ENCODE measurements at regions not wholly inside any gene's neighbourhood (a gene's known extent, or its start where the extent isn't known, plus 50 kb on each side); places are given as distances from the start of the nearest gene placed in this dataset.
"Not testable (repeated sequence)": the region's sequence is repeated elsewhere in the genome, so short reads cannot be mapped to it uniquely, and the experiment has no call there.

DNA sequence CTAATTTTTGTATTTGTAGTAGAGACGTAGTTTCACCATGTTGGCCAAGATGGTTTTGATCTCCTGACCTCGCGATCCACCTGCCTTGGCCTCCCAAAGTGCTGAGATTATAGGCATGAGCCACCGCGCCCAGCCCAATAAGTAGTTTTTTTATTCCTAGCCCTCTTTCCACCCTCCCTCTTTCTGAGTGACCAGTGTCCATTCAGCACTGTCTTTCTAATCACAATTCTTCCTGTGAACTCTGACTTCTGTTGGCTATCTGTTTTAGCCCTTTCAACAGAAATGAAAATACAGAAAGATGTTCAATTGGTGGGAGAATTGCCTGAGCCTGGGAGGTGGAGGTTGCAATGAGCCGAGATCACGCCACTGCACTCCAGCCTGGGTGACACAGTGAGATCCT is 122.3 kb upstream of the LIFR start:
- H3K4me1 ChIP-seq (ENCODE audit: control insufficient read depth, insufficient read depth, low read length); H3K27me3 ChIP-seq (ENCODE audit: control insufficient read depth, insufficient read depth, low read length); H3K4me3 ChIP-seq (ENCODE audit: low read depth, low read length); H3K9ac ChIP-seq (ENCODE audit: low read depth, low read length); H3K9me3 ChIP-seq (ENCODE audit: control insufficient read depth, insufficient read depth, low read length); H3K27ac ChIP-seq (ENCODE audit: low read depth, low read length); H3K36me3 ChIP-seq (ENCODE audit: control insufficient read depth, insufficient read depth, low read length): not testable (repeated sequence)

DNA sequence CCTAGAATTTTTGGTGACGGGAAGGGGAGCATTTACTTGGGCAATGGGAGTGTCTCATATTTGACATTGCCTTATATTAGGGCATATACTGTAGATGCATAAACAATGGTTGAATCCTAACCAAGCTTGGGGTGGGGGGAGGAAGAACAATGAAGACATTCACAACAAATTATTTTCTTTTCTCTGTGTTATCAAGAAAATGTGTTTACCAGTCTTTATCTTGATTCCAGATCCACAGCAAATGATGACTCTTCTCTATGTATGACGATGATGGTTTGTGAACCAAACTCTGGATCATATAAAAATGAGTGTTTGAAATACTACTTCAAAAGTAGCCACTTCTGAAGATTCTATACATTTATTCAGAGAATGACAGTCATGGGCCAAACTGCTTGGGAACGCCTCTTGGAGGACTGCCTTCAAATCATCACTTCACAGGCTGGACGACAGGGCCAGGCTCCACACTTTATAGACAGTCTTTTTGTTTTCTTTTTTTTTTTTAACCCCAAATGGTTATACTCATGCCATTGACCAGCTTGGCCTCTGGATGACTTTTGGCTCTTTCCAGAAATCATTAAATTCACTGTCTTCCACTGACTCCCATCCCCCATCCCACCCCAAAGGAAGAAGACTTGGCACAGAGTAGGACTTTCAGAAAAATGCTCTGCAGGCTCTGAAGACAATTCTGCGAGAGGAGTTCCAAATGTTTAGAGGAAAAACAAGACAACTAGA is 123.8 kb upstream of the LIFR start:
- Histone ChIP-seq H3K27me3 (ENCODE audit: control insufficient read depth, insufficient read depth, low read length) (no peaks in the 10 kb centered on the region), H3K9me3 (ENCODE audit: control insufficient read depth, insufficient read depth, low read length) (no peaks in the 10 kb centered on the region), H3K36me3 (ENCODE audit: control insufficient read depth, insufficient read depth, low read length) (no peaks in the 10 kb centered on the region), H3K4me1 (ENCODE audit: control insufficient read depth, insufficient read depth, low read length) (no peaks in the 10 kb centered on the region), H3K4me3 (ENCODE audit: low read depth, low read length) (no peak overlapping the region), H3K27ac (ENCODE audit: low read depth, low read length) (no peak overlapping the region), H3K9ac (ENCODE audit: low read depth, low read length) (no peak overlapping the region)

DNA sequence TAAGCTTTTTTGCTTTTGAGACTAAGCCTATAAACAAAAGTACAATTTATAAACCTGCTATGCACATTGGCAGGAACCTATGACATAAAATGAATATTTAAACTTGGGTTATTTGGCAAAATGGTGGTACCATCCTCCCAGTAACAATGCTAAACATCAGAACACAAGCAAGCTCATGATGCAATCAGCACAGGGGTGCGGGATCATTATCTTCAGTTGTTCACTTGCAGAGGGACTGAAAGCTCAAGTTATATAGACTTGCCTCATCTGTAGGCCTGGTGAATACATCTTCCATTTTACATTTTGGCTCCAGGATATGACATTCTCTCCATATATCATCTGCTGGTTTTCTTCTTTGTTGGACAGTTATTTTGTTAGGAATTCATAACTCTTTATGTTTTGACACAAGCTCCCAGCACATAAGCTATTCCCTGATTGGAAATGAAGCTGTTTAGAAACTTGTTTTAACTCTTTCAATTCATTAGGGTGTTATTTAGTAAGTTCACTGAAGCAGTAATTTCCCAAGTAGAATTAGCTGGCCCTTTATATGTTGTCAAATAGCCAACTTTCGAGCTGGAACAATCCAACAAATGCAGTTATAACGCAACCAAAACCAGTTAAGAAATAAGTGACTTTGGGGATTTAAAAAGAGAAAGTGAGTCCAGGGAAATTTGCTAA is 124.7 kb upstream of the LIFR start:
- Histone ChIP-seq H3K4me1 (ENCODE audit: control insufficient read depth, insufficient read depth, low read length) (no peaks in the 10 kb centered on the region), H3K27me3 (ENCODE audit: control insufficient read depth, insufficient read depth, low read length) (no peaks in the 10 kb centered on the region), H3K9ac (ENCODE audit: low read depth, low read length) (no peak overlapping the region), H3K36me3 (ENCODE audit: control insufficient read depth, insufficient read depth, low read length) (no peaks in the 10 kb centered on the region), H3K9me3 (ENCODE audit: control insufficient read depth, insufficient read depth, low read length) (no peaks in the 10 kb centered on the region), H3K27ac (ENCODE audit: low read depth, low read length) (no peak overlapping the region), H3K4me3 (ENCODE audit: low read depth, low read length) (no peak overlapping the region)

DNA sequence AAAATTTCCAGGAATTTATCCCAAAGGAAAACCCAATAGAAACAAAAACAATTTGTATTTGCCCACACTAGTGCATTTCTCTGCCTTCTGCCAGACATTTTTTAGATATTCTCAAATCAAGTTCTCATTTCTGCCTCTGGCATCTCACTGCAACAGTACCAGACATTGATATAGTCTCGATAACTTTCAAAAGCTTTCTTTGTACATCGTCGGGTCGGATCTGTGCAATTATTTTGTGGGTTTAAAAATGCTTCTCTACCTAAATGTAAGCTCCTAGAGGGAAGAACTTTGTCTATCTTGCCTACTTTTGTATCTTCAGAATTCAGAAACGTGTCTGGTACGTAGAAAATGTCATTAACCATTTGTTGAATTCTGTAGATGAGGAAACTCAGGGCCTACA is 125.5 kb upstream of the LIFR start:
- H3K36me3 ChIP-seq (ENCODE audit: control insufficient read depth, insufficient read depth, low read length): no peaks in the 10 kb centered on the region
- no peaks in the 10 kb centered on the region for H3K27me3 ChIP-seq (ENCODE audit: control insufficient read depth, insufficient read depth, low read length)
- no peaks in the 10 kb centered on the region for H3K4me1 ChIP-seq (ENCODE audit: control insufficient read depth, insufficient read depth, low read length)
- no peak overlapping the region for H3K27ac ChIP-seq (ENCODE audit: low read depth, low read length)
- no peak overlapping the region for H3K9ac ChIP-seq (ENCODE audit: low read depth, low read length)
- no peaks in the 10 kb centered on the region for H3K9me3 ChIP-seq (ENCODE audit: control insufficient read depth, insufficient read depth, low read length)
- H3K4me3 ChIP-seq (ENCODE audit: low read depth, low read length): no peak overlapping the region

DNA sequence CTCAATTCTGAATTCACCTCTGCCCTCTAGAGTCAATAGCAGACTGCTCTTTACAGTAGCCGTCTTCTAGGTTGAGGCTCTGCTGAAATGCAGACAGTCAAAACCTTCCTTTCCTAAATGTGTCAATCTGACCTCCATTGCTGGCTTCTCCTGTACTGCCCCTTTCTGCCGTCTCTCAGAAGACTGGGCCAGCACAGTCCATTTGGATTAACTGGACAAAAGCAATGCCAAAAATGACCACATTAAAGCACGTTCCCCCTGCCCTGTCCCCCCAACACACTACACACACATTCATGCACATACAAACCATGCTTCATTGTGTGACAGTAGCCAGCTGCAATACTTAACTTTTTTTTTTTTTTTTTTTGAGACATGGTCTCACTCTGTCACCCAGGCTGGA is 130.2 kb upstream of the LIFR start:
- Histone ChIP-seq H3K27ac (ENCODE audit: low read depth, low read length) (no peak overlapping the region), H3K4me3 (ENCODE audit: low read depth, low read length) (no peak overlapping the region), H3K4me1 (ENCODE audit: control insufficient read depth, insufficient read depth, low read length) (no peaks in the 10 kb centered on the region), H3K27me3 (ENCODE audit: control insufficient read depth, insufficient read depth, low read length) (no peaks in the 10 kb centered on the region), H3K9ac (ENCODE audit: low read depth, low read length) (no peak overlapping the region), H3K9me3 (ENCODE audit: control insufficient read depth, insufficient read depth, low read length) (no peaks in the 10 kb centered on the region), H3K36me3 (ENCODE audit: control insufficient read depth, insufficient read depth, low read length) (no peaks in the 10 kb centered on the region)

DNA sequence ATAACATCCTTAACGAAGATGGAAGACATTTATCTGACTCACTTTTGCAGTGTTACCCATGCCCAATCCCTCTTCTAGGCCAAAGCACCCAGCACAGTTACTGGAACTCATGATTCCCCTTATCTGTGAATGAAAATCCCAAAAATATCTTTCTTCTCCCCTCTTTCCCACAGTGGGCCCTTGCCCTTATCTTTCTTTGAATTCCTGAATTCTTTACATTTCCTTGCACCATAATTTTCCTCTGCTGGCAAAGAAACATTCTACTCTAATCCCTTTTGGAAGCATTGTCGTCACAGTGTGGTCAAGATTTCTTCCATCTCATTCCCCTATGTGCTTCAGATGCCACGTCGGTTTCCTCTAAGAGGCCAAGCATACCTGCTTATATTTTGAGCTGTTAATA is 135.9 kb upstream of the LIFR start:
- H3K9ac ChIP-seq (ENCODE audit: low read depth, low read length): no peak overlapping the region
- no peak overlapping the region for H3K27ac ChIP-seq (ENCODE audit: low read depth, low read length)
- 0 out of 2 replicates have a peak, but pooled peaks cover 5% of the 10 kb centered on the region for H3K4me1 ChIP-seq (ENCODE audit: control insufficient read depth, insufficient read depth, low read length)
- H3K9me3 ChIP-seq (ENCODE audit: control insufficient read depth, insufficient read depth, low read length): no peaks in the 10 kb centered on the region
- H3K4me3 ChIP-seq (ENCODE audit: low read depth, low read length): no peak overlapping the region
- no peaks in the 10 kb centered on the region for H3K27me3 ChIP-seq (ENCODE audit: control insufficient read depth, insufficient read depth, low read length)
- no peaks in the 10 kb centered on the region for H3K36me3 ChIP-seq (ENCODE audit: control insufficient read depth, insufficient read depth, low read length)

DNA sequence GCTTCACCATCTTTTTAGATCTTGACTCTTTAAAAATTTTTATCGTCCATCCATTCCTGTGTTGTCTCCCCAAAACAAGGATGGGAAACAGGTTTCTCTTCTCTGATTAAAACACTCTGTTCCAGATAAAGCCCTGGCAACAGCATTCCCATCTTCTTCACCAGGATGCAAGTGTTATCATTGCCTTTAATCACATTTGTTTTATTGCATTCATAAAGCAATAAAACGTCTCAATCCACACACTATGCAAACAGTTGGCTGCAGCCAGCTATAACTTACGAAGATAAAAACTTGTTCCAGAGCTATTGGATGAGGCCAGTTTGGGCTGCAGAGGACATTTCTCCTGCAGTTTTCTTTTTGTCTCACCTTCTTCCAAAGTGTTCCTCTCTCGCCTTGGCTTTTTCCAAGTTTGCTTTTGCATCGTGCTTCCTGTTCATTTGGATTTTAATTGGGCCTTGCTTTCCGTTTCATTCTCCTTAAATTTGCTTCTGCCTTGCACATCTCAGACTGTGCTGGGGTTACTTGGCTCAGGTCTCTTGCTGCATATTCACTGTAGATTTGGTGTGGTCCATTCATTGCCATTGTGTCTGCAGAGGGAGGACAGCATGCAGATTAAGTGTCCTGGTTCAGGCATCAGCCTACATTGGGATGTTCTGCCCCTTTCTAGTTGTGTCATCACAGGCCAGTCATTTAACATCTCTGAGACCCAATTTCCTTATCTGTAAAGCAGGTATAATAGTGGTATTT is 136.5 kb upstream of the LIFR start:
- Histone ChIP-seq H3K9ac (ENCODE audit: low read depth, low read length) (no peak overlapping the region), H3K9me3 (ENCODE audit: control insufficient read depth, insufficient read depth, low read length) (0 out of 2 replicates have a peak, but pooled peaks cover 2% of the 10 kb centered on the region), H3K27me3 (ENCODE audit: control insufficient read depth, insufficient read depth, low read length) (no peaks in the 10 kb centered on the region), H3K4me3 (ENCODE audit: low read depth, low read length) (no peak overlapping the region), H3K36me3 (ENCODE audit: control insufficient read depth, insufficient read depth, low read length) (no peaks in the 10 kb centered on the region), H3K27ac (ENCODE audit: low read depth, low read length) (no peak overlapping the region), H3K4me1 (ENCODE audit: control insufficient read depth, insufficient read depth, low read length) (0 out of 2 replicates have a peak, but pooled peaks cover 5% of the 10 kb centered on the region)

DNA sequence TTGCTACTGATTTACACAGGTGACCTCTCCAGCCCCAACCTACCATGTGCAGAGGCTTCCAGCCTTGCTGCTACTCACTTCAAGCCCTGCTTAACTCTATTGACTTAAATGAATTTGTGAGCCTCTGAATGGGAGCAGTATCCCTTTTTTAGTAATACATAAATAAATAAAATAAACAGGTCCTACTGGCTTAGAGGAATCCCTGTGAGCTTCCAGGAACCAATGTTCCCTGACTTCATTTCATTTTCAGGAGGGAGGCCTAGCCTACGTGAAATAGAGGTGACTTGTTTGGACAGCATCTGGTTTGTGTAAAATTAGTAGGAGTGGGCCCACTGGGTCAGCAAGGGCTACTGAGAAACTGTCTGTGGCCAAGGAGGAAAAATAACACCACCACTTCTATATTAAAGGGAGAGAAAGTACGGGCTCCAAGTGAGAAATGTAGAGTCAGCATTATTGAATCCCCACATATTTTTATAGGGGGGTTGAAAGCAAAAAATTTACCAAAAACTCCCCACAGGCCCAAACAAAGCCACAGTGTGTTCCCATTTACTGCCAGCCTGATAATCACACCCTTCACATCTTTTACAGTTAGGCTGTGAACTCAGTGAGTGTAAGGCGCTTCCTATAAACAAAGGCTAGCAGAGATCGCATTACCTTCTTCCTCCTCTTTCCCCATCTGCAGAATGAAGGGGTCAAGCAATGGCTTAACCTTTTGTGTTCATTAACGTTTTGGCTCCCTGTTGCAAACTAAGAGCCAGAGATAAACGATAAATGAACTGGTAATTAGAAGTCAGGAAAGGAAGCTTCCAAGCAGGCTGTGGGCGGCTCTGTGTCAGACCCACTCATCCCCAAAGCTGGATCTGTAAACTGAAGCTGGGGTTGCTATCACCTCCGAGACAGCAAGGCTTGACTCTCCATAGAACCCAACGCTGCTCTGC is 138.8 kb upstream of the LIFR start:
- no peak overlapping the region for H3K9ac ChIP-seq (ENCODE audit: low read depth, low read length)
- no peaks in the 10 kb centered on the region for H3K27me3 ChIP-seq (ENCODE audit: control insufficient read depth, insufficient read depth, low read length)
- H3K36me3 ChIP-seq (ENCODE audit: control insufficient read depth, insufficient read depth, low read length): no peaks in the 10 kb centered on the region
- no peak overlapping the region for H3K4me3 ChIP-seq (ENCODE audit: low read depth, low read length)
- H3K4me1 ChIP-seq (ENCODE audit: control insufficient read depth, insufficient read depth, low read length): 0 out of 2 replicates have a peak, but pooled peaks cover 5% of the 10 kb centered on the region
- H3K27ac ChIP-seq (ENCODE audit: low read depth, low read length): peak overlapping the region; percentile 18
- H3K9me3 ChIP-seq (ENCODE audit: control insufficient read depth, insufficient read depth, low read length): 0 out of 2 replicates have a peak, but pooled peaks cover 4% of the 10 kb centered on the region

DNA sequence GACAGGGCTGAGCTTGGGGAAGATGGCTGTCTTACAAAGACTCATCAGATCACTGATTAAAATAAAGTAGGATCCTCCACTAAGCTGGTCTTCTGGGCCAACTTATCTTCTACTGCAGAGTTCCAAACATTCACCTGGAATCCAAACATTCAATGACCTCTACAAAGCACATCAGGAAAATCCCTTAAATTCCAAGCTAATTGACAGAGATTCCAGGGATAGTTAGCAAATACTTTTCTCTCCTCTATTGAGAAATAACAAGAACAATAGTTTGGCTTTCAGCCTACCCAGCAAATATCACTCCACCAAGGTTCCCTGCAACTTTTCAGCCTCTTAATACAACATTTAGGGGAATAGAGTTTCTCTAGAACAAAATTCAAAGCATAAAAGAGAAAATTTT is 140.6 kb upstream of the LIFR start:
- no peak overlapping the region for H3K4me3 ChIP-seq (ENCODE audit: low read depth, low read length)
- no peaks in the 10 kb centered on the region for H3K36me3 ChIP-seq (ENCODE audit: control insufficient read depth, insufficient read depth, low read length)
- H3K4me1 ChIP-seq (ENCODE audit: control insufficient read depth, insufficient read depth, low read length): 0 out of 2 replicates have a peak, but pooled peaks cover 5% of the 10 kb centered on the region
- H3K27me3 ChIP-seq (ENCODE audit: control insufficient read depth, insufficient read depth, low read length): no peaks in the 10 kb centered on the region
- 0 out of 2 replicates have a peak, but pooled peaks cover 4% of the 10 kb centered on the region for H3K9me3 ChIP-seq (ENCODE audit: control insufficient read depth, insufficient read depth, low read length)
- H3K27ac ChIP-seq (ENCODE audit: low read depth, low read length): no peak overlapping the region
- no peak overlapping the region for H3K9ac ChIP-seq (ENCODE audit: low read depth, low read length)

DNA sequence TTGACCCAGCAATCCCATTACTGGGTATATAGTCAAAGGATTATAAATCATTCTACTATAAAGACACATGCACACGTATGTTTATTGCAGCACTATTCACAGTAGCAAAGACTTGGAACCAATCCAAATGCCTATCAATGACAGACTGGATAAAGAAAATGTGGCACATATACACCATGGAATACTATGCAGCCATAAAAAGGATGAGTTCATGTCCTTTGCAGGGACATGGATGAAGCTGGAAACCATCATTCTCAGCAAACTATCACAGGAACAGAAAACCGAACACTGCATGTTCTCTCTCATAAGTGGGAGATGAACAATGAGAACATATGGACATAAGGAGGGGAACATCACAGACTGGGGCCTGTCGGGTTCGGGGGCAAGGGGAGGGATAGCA is 140.3 kb upstream of the OSMR start:
- not testable (repeated sequence) for H3K27ac ChIP-seq (ENCODE audit: low read depth, low read length); H3K9me3 ChIP-seq (ENCODE audit: control insufficient read depth, insufficient read depth, low read length); H3K9ac ChIP-seq (ENCODE audit: low read depth, low read length); H3K4me3 ChIP-seq (ENCODE audit: low read depth, low read length); H3K4me1 ChIP-seq (ENCODE audit: control insufficient read depth, insufficient read depth, low read length); H3K36me3 ChIP-seq (ENCODE audit: control insufficient read depth, insufficient read depth, low read length); H3K27me3 ChIP-seq (ENCODE audit: control insufficient read depth, insufficient read depth, low read length)
